SU-DHL-6 (cell line): ENCODE measurements at regions not wholly inside any gene's neighbourhood (a gene's known extent, or its start where the extent isn't known, plus 50 kb on each side); places are given as distances from the start of the nearest gene placed in this dataset.

ENCODE experiments used
- H2AFZ ChIP-seq: fragments of 200-600 bp; sonication (generic); 2 replicates; pipeline ENCODE4 v1.6.1; 2014; ENCODE audit warnings: low read depth, mild to moderate bottlenecking, moderate library complexity, mixed read lengths, antibody characterized with exemption, low read length; ENCODE audit not compliant: severe bottlenecking
- H3F3A ChIP-seq: fragments of 200-600 bp; shearing (Covaris generic); 2 replicates; pipeline ENCODE4 v1.6.0; 2016; ENCODE audit warnings: antibody characterized with exemption, mild to moderate bottlenecking; ENCODE audit not compliant: insufficient read depth
- H3K27ac ChIP-seq: fragments of 200-600 bp; sonication (generic); 2 replicates; pipeline ENCODE4 v1.5.1; 2016; ENCODE audit warnings: low read depth, mild to moderate bottlenecking, low read length, moderate library complexity, mixed read lengths
- H3K27me3 ChIP-seq: fragments of 200-600 bp; sonication (generic), shearing (Covaris generic); 2 replicates; pipeline ENCODE4 v1.6.0; 2014; ENCODE audit warnings: mild to moderate bottlenecking, low read length
- H3K36me3 ChIP-seq: fragments of 200-600 bp; sonication (generic); 2 replicates; pipeline ENCODE4 v1.6.1; 2014; ENCODE audit warnings: mild to moderate bottlenecking, low read length, mixed read lengths
- H3K4me2 ChIP-seq: fragments of 300-600, 200-600 bp; shearing (Covaris generic), sonication (generic); 2 replicates; pipeline ENCODE4 v1.6.0; 2014; ENCODE audit warnings: low read length, low read depth, mild to moderate bottlenecking; ENCODE audit not compliant: poor library complexity, severe bottlenecking
- H3K4me3 ChIP-seq: fragments of 200-600 bp; sonication (generic); 2 replicates; pipeline ENCODE4 v1.5.1; 2014; ENCODE audit warnings: antibody characterized with exemption, low read length, mild to moderate bottlenecking, mixed read lengths; ENCODE audit not compliant: insufficient read depth, poor library complexity, severe bottlenecking
- H3K79me2 ChIP-seq: fragments of 200-600 bp; sonication (generic); 2 replicates; pipeline ENCODE4 v1.6.1; 2014; ENCODE audit warnings: mild to moderate bottlenecking, low read length, moderate library complexity; ENCODE audit not compliant: insufficient read depth
- H3K9ac ChIP-seq: fragments of 200-600 bp; sonication (generic); 2 replicates; pipeline ENCODE4 v1.7.0; 2014; ENCODE audit warnings: mild to moderate bottlenecking, low read length
- H3K9me2 ChIP-seq: fragments of 200-600 bp; sonication (generic); replicated peaks from 2 replicates; pipeline ENCODE4 v1.6.1; 2014; ENCODE audit warnings: low read length; ENCODE audit not compliant: insufficient read depth
- H3K9me3 ChIP-seq: fragments of 200-600 bp; sonication (generic); 2 replicates; pipeline ENCODE4 v1.6.1; 2014; ENCODE audit warnings: low read length, mixed read lengths; ENCODE audit not compliant: insufficient read depth
- H4K20me1 ChIP-seq: fragments of 200-600 bp; sonication (generic); 2 replicates; pipeline ENCODE4 v1.6.1; 2014; ENCODE audit warnings: low read depth, mild to moderate bottlenecking, antibody characterized with exemption, low read length, moderate library complexity, mixed read lengths
- EZH2phosphoT487 ChIP-seq: fragments of 200-600 bp; sonication (generic), shearing (Covaris generic); conservative IDR thresholded peaks from 2 replicates; pipeline ENCODE4 v1.6.1; 2018; ENCODE audit warnings: mild to moderate bottlenecking, antibody characterized with exemption, low read length, moderate library complexity, mixed read lengths
- TF ChIP-seq, protein P1 (sequence below): fragments of 200-600 bp; sonication (generic); IDR thresholded peaks from one replicate; pipeline ENCODE4 v1.5.1; 2017; ENCODE audit warnings: antibody characterized with exemption, mild to moderate bottlenecking, low read length, moderate library complexity; ENCODE audit not compliant: insufficient read depth, poor library complexity, severe bottlenecking

DNA sequence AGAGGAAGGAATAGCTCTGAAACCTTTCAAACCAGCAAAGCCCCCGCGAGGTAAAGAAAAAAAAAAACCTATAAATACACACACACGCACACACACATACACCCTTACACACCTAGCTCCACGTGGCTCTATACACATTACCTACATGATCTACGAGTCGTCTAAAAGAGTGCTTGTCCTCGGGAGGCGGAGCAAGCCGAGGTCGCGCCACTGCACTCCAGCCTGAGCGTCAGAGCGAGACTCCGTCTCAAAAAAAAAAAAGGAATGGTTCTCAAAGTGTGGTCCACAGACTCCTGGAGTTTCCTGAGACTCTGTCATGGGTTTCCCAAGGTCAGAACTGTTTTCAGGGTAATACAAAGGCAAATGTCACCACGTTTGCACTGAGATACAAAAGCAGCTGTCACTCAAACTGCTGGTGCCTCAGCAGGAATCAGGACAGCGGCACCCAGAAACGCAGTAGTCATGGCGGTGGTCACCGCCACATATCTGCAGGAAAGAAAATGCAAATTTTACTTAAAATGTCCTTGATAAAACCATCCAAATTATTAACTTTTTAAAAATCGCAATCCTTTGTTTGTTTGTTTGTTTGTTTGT is 130.0 kb upstream of the GPC1 start:
- Histone ChIP-seq H3K27ac (no peak overlapping the region), H3K27me3 (no peaks in the 10 kb centered on the region), H3K4me3 (no peak overlapping the region), H3K9me3 (no peaks in the 10 kb centered on the region), H3F3A (no peaks in the 10 kb centered on the region), H3K36me3 (no peaks in the 10 kb centered on the region), H3K79me2 (no peaks in the 10 kb centered on the region), H4K20me1 (no peaks in the 10 kb centered on the region), H3K9ac (no peak overlapping the region), H3K9me2 (no peaks in the 10 kb centered on the region), H2AFZ (no peak overlapping the region), H3K4me2 (no peak overlapping the region)
- no peak for TF ChIP-seq EZH2phosphoT487
- TF ChIP-seq, protein P1, sequence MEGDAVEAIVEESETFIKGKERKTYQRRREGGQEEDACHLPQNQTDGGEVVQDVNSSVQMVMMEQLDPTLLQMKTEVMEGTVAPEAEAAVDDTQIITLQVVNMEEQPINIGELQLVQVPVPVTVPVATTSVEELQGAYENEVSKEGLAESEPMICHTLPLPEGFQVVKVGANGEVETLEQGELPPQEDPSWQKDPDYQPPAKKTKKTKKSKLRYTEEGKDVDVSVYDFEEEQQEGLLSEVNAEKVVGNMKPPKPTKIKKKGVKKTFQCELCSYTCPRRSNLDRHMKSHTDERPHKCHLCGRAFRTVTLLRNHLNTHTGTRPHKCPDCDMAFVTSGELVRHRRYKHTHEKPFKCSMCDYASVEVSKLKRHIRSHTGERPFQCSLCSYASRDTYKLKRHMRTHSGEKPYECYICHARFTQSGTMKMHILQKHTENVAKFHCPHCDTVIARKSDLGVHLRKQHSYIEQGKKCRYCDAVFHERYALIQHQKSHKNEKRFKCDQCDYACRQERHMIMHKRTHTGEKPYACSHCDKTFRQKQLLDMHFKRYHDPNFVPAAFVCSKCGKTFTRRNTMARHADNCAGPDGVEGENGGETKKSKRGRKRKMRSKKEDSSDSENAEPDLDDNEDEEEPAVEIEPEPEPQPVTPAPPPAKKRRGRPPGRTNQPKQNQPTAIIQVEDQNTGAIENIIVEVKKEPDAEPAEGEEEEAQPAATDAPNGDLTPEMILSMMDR: no peak

- H3K79me2 ChIP-seq: no peaks in the 10 kb centered on the region
- H3K4me2 ChIP-seq: no peak overlapping the region
- H3K4me3 ChIP-seq: no peak overlapping the region
- H3K27me3 ChIP-seq: no peaks in the 10 kb centered on the region
- H3K9me2 ChIP-seq: no peaks in the 10 kb centered on the region
- no peaks in the 10 kb centered on the region for H3K9me3 ChIP-seq
- no peaks in the 10 kb centered on the region for H3F3A ChIP-seq
- TF ChIP-seq EZH2phosphoT487: no peak
- TF ChIP-seq, protein P1: no peak
- no peaks in the 10 kb centered on the region for H3K36me3 ChIP-seq
- H4K20me1 ChIP-seq: no peaks in the 10 kb centered on the region
- H3K9ac ChIP-seq: no peak overlapping the region
- H3K27ac ChIP-seq: no peak overlapping the region
- H2AFZ ChIP-seq: no peak overlapping the region
Observed at GRCh38 chr2:240306185-240306584, 129.3 kb upstream of the GPC1 start.

DNA sequence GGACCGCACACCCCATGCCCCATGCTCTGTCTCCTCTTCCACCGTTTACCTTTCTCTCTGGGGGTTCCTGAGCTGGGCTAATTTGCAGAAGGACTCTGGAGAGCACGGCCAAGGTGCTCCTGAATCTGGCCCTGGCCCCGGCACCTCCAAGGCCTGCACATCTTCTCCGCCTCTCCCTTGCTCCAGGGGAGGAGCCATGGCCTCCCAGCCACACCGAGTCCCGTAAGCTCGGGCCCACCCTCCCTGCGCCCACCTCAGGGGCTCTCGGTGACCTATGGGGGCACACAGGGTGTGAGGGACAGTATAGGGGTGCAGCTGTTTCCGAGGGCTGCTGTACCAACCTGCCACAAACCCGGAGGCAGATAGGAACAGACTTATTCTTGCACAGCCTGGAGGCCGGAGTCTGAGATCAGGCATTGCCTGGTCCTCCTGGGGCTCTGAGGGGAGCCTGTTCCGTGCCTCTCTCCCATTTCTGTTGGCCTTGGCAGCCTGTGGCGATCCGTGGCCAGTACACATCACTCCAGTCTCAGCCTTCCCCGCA is 127.3 kb upstream of the GPC1 start:
- no peak overlapping the region for H3K9ac ChIP-seq
- no peak overlapping the region for H3K4me3 ChIP-seq
- no peaks in the 10 kb centered on the region for H3K9me3 ChIP-seq
- H3K4me2 ChIP-seq: no peak overlapping the region
- H2AFZ ChIP-seq: no peak overlapping the region
- H3K27ac ChIP-seq: no peak overlapping the region
- TF ChIP-seq EZH2phosphoT487: no peak
- TF ChIP-seq, protein P1: no peak
- no peaks in the 10 kb centered on the region for H3K27me3 ChIP-seq
- H3F3A ChIP-seq: no peaks in the 10 kb centered on the region
- H4K20me1 ChIP-seq: no peaks in the 10 kb centered on the region
- no peaks in the 10 kb centered on the region for H3K9me2 ChIP-seq
- no peaks in the 10 kb centered on the region for H3K36me3 ChIP-seq
- H3K79me2 ChIP-seq: no peaks in the 10 kb centered on the region
